ENCODE measurements at regions not wholly inside any gene's neighbourhood (a gene's known extent, or its start where the extent isn't known, plus 50 kb on each side); places are given as distances from the start of the nearest gene placed in this dataset.

DNA sequence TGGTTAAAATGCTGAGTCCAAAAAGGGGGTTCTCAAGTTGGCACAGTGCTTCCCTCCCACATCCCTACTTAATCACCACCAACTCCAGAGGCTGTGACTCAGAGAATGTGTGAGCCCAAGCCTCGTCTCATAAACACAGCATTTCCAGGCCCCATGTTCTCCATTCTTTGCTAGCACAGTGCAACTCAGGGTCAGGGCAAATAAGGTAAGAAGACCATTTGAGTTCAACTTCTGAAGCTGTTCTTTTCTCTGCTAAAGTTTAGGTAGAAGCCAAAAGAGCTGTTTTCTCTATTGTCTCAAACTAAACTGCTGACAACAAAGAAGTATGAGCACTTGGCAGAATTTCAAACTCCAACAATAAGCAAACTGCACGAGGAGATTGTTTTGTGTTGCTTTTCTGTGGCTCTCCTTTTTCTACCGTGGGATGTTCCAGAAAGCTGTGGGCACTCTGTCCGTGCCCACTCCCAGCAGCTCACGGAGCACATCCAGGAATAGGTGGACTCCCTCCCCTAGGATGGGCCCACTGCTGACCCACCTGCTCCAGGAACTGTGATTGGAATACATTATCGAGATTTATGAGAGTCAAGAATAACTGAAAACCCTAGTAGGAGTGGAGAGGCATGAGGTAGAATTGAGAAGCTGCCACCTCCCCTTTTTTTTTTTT, 494.3 kb downstream of the COG6 start:
- no peak for TF ChIP-seq CTCF (IDR thresholded peaks at IDR 0.05; ENCODE audit: low read depth, low read length)
- DNase-seq (ENCODE audit: extremely low read depth, low read depth): peak; percentile 18

DNA sequence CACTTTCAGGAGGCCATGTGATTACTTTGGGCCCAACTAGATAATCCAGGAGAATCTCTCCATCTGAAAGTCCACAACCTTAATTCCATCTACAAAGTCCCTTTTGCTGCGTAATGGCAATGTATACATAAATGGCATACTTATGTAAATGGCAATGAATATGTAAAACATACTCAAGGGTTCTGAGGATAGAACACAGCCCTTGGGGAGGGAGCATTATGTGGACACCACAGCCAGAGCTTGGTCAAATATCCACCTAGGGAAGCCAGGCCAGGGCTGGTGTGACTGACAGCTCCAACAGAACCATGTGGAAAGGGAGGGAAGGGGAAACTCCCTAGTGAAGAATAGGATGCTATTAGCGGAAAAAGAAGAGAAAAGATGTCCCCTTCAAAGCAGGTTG, 496.2 kb downstream of the COG6 start:
- TF ChIP-seq CTCF (IDR thresholded peaks at IDR 0.05; ENCODE audit: low read depth, low read length): no peak
- DNase-seq (ENCODE audit: extremely low read depth, low read depth): no peak

GRCh38 chr13:40152145-40152544, 496.7 kb downstream of the COG6 start:
- peak; percentile 20 for DNase-seq (ENCODE audit: extremely low read depth, low read depth)
- TF ChIP-seq CTCF (IDR thresholded peaks at IDR 0.05; ENCODE audit: low read depth, low read length): no peak; the same call in none of the 2 replicates

GRCh38 chr13:40152922-40153321, 497.5 kb downstream of the COG6 start:
- DNase-seq (ENCODE audit: extremely low read depth, low read depth): no peak
- TF ChIP-seq CTCF (IDR thresholded peaks at IDR 0.05; ENCODE audit: low read depth, low read length): no peak

- no peak for DNase-seq (ENCODE audit: extremely low read depth, low read depth)
- TF ChIP-seq CTCF (IDR thresholded peaks at IDR 0.05; ENCODE audit: low read depth, low read length): no peak
These were observed 498.1 kb downstream of the COG6 start for GRCh38 chr13:40153516-40153915.

GRCh38 chr13:40155201-40155600, 499.7 kb downstream of the COG6 start:
- no peak for DNase-seq (ENCODE audit: extremely low read depth, low read depth)
- TF ChIP-seq CTCF (IDR thresholded peaks at IDR 0.05; ENCODE audit: low read depth, low read length): no peak

- no peak for DNase-seq (ENCODE audit: extremely low read depth, low read depth)
- TF ChIP-seq CTCF (IDR thresholded peaks at IDR 0.05; ENCODE audit: low read depth, low read length): no peak
These were observed 502.8 kb downstream of the COG6 start for GRCh38 chr13:40158218-40158617.
